Skeletal muscle cell (primary cell): ENCODE measurements at regions not wholly inside any gene's neighbourhood (a gene's known extent, or its start where the extent isn't known, plus 50 kb on each side); places are given as distances from the start of the nearest gene placed in this dataset.
A peak's percentile ranks its signal among the peaks of the same experiment; 100 is the strongest.

Source experiments
- DNase-seq: peaks from one replicate; pipeline ENCODE4 v3.0.0-alpha.2; 2010; ENCODE audit warnings: low read depth
- H3K4me3 ChIP-seq: 2 replicates; pipeline ENCODE4 v1.5.1; 2011; ENCODE audit warnings: low read depth, mild to moderate bottlenecking, control low read depth, low read length, moderate library complexity

GRCh38 chr3:110528305-110529121 is 543.1 kb upstream of the NECTIN3 start:
- DNase-seq = no peak
- no peak overlapping the region for H3K4me3 ChIP-seq

- no peak for DNase-seq
- H3K4me3 ChIP-seq = no peak overlapping the region
These were observed 540.7 kb upstream of the NECTIN3 start for GRCh38 chr3:110530902-110531301.

GRCh38 chr3:110533089-110533488 is 538.5 kb upstream of the NECTIN3 start:
- DNase-seq = peak; percentile 51
- no peak overlapping the region for H3K4me3 ChIP-seq

- no peak for DNase-seq
- H3K4me3 ChIP-seq = no peak overlapping the region
These were observed 529.0 kb upstream of the NECTIN3 start for GRCh38 chr3:110542552-110543150.

GRCh38 chr3:110544730-110545129 is 526.9 kb upstream of the NECTIN3 start:
- no peak for DNase-seq
- H3K4me3 ChIP-seq = no peak overlapping the region

DNA sequence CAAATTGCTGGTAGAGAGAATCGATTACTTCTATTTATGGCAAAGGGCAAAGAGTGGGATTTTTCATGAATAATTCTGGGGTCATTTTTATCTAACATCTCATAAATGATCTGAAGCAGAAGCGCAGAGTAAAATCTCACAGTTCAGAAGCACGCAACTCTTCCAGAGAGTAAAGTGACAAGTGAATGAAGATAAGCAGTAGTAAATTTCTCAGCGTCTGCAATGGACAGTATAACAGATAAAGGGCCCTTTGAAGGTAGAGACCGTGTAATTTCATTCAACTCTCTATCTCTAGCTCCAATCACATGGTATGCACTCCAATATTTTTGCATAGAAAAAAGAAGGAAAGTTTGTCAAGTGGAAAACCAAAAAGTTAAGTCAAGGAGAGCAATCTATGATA is 521.1 kb upstream of the NECTIN3 start:
- no peak overlapping the region for H3K4me3 ChIP-seq
- DNase-seq = no peak

DNA sequence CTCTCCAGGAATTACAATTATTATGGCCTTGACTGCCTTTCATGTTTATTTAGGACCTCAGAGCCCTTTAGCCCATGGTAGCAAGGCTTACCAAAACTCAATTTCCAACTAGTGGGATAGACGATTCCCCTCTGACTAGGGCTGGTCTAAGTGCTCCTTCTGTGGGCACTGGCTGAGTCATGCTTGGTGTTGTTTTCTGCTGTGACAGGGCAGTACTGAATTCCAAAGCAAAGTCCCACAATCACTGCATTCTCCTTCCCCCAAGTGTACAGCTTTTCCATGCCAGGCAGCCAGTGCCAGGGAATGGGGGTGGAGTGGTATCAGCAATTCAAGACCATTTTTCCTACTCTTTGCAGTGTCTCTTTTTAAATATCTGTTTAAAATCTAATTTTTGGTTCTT is 509.0 kb upstream of the NECTIN3 start:
- no peak for DNase-seq

GRCh38 chr3:110564674-110565073 is 506.9 kb upstream of the NECTIN3 start:
- H3K4me3 ChIP-seq = no peak overlapping the region
- no peak for DNase-seq

More for the DNA sequence above, 509.0 kb upstream of the NECTIN3 start:
- no peak overlapping the region for H3K4me3 ChIP-seq

- no peak overlapping the region for H3K4me3 ChIP-seq
- DNase-seq = no peak
These were observed 504.6 kb upstream of the NECTIN3 start for GRCh38 chr3:110567029-110567428.

GRCh38 chr3:110568246-110568645 is 503.4 kb upstream of the NECTIN3 start:
- H3K4me3 ChIP-seq = no peak overlapping the region
- peak; percentile 79 for DNase-seq

DNA sequence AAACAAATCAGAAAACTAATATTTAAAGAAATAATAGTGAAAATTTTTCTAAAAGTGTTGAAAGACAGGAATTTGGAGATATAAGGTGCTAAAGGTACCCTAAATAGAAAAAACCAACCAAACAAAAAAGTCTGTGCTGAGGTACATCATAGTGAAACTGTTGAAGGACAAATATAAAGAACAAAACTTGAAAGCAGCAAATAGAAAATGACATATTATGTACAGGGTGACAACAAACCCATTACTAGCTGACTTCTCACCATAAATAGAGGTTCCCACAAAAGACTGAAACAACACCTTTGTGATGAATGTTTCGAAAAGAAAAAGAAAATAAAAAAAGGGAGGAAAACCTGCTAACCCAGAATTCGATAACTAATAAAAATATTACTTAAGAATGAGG is 502.5 kb upstream of the NECTIN3 start:
- H3K4me3 ChIP-seq = no peak overlapping the region
- no peak for DNase-seq

DNA sequence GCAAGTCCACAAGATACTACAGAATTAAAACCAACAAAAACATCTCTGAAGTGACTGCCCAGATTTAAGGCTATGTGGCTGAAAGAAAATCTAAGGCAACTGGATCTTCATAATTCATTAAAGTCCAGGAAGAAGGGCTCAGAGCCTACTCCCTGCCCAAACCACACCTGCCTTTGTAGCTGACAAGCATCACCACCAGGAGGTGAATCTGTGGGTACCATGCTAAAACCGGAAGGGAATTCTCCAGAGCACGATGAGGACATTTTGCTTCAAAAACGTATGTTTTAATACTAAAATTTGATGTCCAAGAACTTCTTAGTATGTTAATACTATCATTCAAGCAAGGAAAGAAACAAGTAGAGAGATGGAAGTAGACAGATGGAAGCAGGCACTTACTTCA is 495.9 kb upstream of the NECTIN3 start:
- no peak for DNase-seq
- no peak overlapping the region for H3K4me3 ChIP-seq

GRCh38 chr3:110576960-110577359 is 494.7 kb upstream of the NECTIN3 start:
- DNase-seq = peak; percentile 88
- H3K4me3 ChIP-seq = no peak overlapping the region

GRCh38 chr3:110577854-110578253 is 493.8 kb upstream of the NECTIN3 start:
- no peak for DNase-seq

DNA sequence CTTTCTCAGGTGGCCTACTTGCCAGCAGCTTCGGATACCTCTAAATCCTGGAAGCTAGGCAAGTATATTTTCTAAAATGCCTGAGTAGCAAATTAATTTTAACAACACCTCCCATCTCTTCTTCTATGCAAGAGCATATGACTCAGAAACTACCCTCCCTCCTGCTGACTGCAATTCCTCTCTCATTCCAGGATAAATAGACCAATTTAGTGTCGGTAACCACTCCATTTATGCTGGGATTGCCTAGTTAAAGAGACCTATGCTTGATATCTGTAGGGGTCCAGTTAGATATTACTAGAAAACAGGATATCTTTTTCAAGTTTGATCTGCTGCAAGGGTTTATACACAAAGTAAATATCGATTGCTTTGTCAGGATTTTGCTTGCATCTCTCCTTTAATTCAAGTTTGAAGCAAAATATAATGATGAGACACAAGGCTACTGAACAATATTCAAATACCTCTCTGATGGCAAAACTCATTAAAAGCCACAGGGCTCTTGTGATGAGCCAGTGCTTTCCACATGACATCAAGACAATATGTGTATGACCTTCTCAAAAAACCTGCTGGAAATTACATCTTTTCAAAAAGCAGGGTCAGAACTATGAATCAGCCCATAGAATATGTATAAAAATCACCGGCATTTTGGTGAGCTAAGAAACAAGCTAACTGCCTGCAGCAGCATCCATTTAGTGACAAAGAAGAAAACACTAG is 491.6 kb upstream of the NECTIN3 start:
- no peak for DNase-seq
- H3K4me3 ChIP-seq = no peak overlapping the region

More at GRCh38 chr3:110577854-110578253, 493.8 kb upstream of the NECTIN3 start:
- H3K4me3 ChIP-seq = no peak overlapping the region

DNA sequence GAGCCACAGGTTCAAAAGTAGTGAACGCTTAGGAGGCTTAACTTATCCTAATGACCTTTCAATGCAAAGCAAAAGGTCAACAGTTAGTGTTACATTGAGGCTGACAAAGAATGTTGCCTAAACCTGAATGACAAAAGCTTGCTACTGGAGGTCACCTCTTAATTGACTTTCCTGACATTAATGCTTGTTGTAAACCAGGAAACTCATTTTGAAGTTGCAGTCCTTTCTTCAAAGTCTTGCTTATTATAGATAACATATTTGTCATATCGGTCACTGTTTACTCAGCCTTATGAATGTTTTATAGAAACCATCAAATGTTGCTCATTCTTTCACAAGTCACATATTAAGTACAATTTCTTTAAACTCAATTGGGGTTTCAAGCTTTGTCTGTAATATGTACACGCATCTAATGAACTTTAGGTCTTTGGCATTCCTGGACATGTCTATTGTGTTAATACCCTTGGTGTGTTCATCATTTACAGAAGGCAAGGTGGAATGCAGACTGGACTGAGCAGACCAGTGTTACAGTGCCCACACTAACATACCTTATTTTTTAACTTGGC is 488.2 kb upstream of the NECTIN3 start:
- no peak for DNase-seq
- no peak overlapping the region for H3K4me3 ChIP-seq

DNA sequence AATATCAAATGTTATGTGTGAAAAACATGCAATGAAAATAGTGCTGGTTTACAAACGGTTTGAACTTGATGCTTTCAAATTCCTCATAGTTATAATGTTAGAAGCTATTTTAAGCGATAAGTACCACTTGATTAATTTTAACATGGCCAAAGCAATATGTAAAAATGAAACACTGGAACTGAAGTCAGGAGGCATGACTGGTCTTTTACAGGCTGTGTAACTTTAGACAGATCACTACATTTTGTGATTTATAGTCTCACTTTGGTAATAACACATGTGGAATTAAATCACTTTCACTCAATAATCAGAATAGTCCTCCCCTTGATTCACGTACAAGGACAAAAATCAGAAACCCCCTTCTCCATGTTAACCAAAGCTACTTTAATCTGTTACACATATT is 482.7 kb upstream of the NECTIN3 start:
- DNase-seq = no peak
- H3K4me3 ChIP-seq = no peak overlapping the region

DNA sequence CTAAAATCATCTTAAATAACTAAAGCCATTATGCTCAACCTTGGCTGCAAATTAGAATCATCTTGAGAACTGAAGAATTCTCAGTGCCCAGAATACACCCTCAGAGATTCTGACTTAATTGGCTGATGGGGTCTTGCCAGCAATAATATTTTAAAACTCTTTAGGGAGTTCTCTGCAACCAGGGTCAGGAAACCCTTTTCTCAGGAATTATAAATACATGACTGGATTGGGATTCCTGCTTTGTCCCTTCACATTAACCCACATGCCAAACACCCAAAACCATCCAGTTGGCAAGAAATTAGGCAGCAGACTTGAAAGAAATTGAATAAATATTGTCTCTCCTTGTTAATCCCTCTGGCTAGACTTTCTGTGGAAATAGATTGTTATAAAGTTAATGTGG is 482.3 kb upstream of the NECTIN3 start:
- no peak for DNase-seq
- no peak overlapping the region for H3K4me3 ChIP-seq

GRCh38 chr3:110593749-110594148 is 477.9 kb upstream of the NECTIN3 start:
- no peak for DNase-seq
- no peak overlapping the region for H3K4me3 ChIP-seq

DNA sequence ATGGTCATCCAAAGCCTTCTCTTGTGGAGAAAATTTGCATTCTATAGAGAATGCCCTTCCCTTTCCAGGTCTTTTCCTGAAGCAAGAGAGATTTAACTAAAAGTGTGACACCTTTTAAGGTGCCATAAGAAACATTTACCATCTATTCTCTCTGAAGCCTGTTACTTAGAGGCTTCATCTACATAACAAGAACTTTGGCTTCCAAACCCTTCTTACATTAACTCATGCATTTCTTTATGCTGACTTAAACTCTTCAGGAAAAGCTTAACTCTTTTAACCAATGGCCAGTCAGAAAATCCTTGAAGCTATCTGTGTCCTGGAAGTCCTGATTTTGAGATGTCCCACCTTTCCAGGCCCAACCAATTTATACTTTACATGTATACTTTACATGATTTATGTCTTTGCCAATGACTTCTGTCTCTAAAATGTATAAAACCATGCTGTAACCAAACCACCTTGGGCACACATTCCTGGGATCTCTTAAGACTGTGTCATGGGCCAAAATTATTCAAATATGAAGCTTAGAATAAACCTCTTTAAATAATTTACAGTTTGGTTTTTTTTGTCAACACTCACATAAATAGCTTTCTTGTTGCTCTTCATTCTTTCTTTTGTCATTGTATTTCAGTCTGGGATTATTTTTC is 472.6 kb upstream of the NECTIN3 start:
- no peak for DNase-seq
- no peak overlapping the region for H3K4me3 ChIP-seq
